Activated CD4-positive, alpha-beta memory T cell treated with anti-CD3 and anti-CD28 coated beads, Interleukin-2, amount 10 ng/mL, durations not matched to agents 7 days and 5 days (primary cell): ENCODE measurements at regions not wholly inside any gene's neighbourhood (a gene's known extent, or its start where the extent isn't known, plus 50 kb on each side); places are given as distances from the start of the nearest gene placed in this dataset.

Source experiments
- CTCF ChIA-PET: fragments of 350-600 bp; sonication (Branson Sonifier 250); formaldehyde crosslinking; loops from one replicate; lab custom pipeline; 2021; ENCODE audit warnings: antibody characterized with exemption, inconsistent platforms; lab: Charles Lee
- POLR2A ChIA-PET: fragments of 350-600 bp; sonication (Branson Sonifier 250); formaldehyde crosslinking; loops from one replicate; lab custom pipeline; 2021; ENCODE audit warnings: antibody characterized with exemption; lab: Charles Lee
- DNase-seq: peaks from one replicate; pipeline ENCODE4 v3.0.0-alpha.2; 2020
- H3K27ac Mint-ChIP-seq: one replicate; pipeline ENCODE4 v1.8.0; 2021; ENCODE audit warnings: mild to moderate bottlenecking, mixed read lengths
- H3K27me3 Mint-ChIP-seq: one replicate; pipeline ENCODE4 v1.8.0; 2021; ENCODE audit warnings: mixed read lengths
- H3K36me3 Mint-ChIP-seq: one replicate; pipeline ENCODE4 v1.8.0; 2021; ENCODE audit warnings: low read depth, mixed read lengths
- H3K4me1 Mint-ChIP-seq: one replicate; pipeline ENCODE4 v1.8.0; 2021; ENCODE audit warnings: mixed read lengths
- H3K4me3 Mint-ChIP-seq: one replicate; pipeline ENCODE4 v1.8.0; 2021; ENCODE audit warnings: mild to moderate bottlenecking, mixed read lengths
- H3K9me3 Mint-ChIP-seq: one replicate; pipeline ENCODE4 v1.8.0; 2021; ENCODE audit warnings: mixed read lengths

DNA sequence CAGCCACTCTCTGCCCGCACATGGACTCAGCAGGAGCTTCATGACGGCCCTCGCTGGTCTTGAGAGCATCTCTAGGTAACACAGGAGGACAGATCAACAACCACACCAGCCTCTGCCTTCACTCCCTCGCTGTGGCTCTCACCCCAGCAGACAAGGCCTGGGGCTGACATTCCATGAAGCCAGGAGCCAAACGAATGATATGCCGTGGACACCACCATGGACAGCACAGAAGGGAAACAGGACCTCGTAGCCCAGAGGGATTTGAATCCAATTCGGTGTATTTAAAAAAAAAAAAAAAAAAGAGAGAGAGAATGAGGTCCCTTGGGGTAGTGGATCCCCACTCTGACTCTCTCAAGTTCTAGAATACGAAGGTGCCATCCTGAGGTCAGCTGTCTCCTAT, 385.5 kb downstream of the SHANK2 start:
- CTCF ChIA-PET = no interaction called here
- no peaks in the 10 kb centered on the region for H3K9me3 Mint-ChIP-seq

GRCh38 chr11:70867281-70868047, 384.9 kb downstream of the SHANK2 start:
- no peak overlapping the region for H3K27ac Mint-ChIP-seq
- H3K4me3 Mint-ChIP-seq = no peak overlapping the region
- H3K4me1 Mint-ChIP-seq = no peaks in the 10 kb centered on the region
- ChIA-PET POLR2A (no interaction called here), CTCF (no interaction called here)
- no peaks in the 10 kb centered on the region for H3K9me3 Mint-ChIP-seq
- H3K36me3 Mint-ChIP-seq = no peaks in the 10 kb centered on the region
- no peaks in the 10 kb centered on the region for H3K27me3 Mint-ChIP-seq
- DNase-seq = no peak

More for the DNA sequence above, 385.5 kb downstream of the SHANK2 start:
- H3K36me3 Mint-ChIP-seq = no peaks in the 10 kb centered on the region
- H3K27me3 Mint-ChIP-seq = no peaks in the 10 kb centered on the region
- no peak for DNase-seq
- H3K4me1 Mint-ChIP-seq = no peaks in the 10 kb centered on the region
- no peak overlapping the region for H3K27ac Mint-ChIP-seq
- POLR2A ChIA-PET = no interaction called here
- no peak overlapping the region for H3K4me3 Mint-ChIP-seq

DNA sequence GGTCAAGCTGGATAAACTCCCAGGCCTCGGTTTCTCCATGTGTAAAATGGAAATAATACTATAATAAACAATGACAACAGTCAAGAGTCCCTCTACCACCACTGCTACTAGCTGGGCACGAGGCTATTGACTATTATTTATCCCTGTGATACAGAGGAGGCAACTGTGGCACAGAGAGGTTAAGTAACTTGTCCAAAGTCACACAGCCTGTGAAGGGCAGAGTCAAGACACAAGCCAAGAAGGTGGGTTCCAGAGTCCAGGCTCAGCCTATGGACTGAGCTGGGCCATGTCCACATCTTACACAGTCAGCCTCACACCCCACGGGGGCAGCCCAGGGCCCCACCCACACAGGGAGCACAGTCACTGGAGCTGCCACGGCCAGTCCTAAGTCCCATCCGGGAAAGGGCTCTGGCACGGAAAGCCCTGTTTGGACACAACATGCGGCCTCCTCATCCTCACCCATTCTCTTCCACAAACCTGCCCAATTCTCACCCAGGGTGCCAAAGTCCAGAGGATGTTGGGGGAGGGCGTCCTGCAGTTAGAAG, 384.0 kb downstream of the SHANK2 start:
- no peak for DNase-seq
- CTCF ChIA-PET = no interaction called here
- Mint-ChIP-seq H3K27me3 (no peaks in the 10 kb centered on the region), H3K4me3 (no peak overlapping the region), H3K4me1 (no peaks in the 10 kb centered on the region), H3K9me3 (no peaks in the 10 kb centered on the region), H3K36me3 (no peaks in the 10 kb centered on the region), H3K27ac (no peak overlapping the region)
- POLR2A ChIA-PET = no interaction called here

- POLR2A ChIA-PET = no interaction called here
- no peak overlapping the region for H3K27ac Mint-ChIP-seq
- H3K9me3 Mint-ChIP-seq = no peaks in the 10 kb centered on the region
Observed at GRCh38 chr11:70869054-70869453, 383.3 kb downstream of the SHANK2 start.

DNA sequence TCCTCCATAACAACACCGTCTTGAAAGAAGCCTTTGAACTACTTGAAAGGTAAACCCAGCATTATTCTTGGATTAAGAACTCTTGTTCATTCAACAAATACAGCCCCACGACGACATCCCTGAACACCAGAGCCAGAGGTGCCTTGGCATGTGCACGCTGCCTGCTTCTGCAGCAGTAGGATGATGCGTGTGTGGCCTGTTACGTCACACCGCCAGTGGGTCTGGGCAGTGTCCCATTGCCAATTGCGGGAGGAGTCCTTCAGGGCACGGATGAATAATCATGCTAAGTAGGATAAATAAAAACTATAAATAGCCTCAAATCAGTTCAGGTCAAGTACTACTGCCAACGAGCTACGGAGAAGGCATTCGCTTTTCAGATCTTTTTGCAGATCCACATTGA, 380.5 kb downstream of the SHANK2 start:
- CTCF ChIA-PET = no interaction called here
- H3K4me3 Mint-ChIP-seq = no peak overlapping the region
- H3K27ac Mint-ChIP-seq = no peak overlapping the region
- no peak for DNase-seq
- no peaks in the 10 kb centered on the region for H3K4me1 Mint-ChIP-seq
- no peaks in the 10 kb centered on the region for H3K36me3 Mint-ChIP-seq
- H3K9me3 Mint-ChIP-seq = no peaks in the 10 kb centered on the region
- no peaks in the 10 kb centered on the region for H3K27me3 Mint-ChIP-seq
- POLR2A ChIA-PET = no interaction called here

More at GRCh38 chr11:70869054-70869453, 383.3 kb downstream of the SHANK2 start:
- no peaks in the 10 kb centered on the region for H3K36me3 Mint-ChIP-seq
- CTCF ChIA-PET = no interaction called here
- no peak for DNase-seq
- H3K27me3 Mint-ChIP-seq = no peaks in the 10 kb centered on the region
- H3K4me3 Mint-ChIP-seq = no peak overlapping the region
- no peaks in the 10 kb centered on the region for H3K4me1 Mint-ChIP-seq

DNA sequence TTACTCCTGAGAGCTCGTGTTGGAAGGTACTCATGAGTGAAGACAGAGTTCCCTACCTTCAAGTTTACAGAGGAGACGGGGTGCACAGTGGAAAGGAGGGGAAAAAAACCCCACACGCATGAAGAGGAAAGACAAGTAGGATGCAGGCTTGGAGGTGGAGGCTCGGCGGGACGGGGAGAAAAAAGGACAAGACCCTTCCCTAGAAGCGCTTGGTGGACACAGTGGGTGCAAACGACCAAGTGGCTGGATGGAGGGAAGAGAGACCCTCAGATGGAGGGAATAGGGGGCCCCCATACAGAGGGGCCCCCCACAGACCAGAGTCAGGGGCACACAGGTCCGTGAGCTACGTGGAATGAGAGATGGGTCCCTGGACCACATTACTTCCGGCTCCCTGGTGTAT, 380.1 kb downstream of the SHANK2 start:
- H3K4me1 Mint-ChIP-seq = no peaks in the 10 kb centered on the region
- ChIA-PET POLR2A (no interaction called here), CTCF (no interaction called here)
- no peaks in the 10 kb centered on the region for H3K27me3 Mint-ChIP-seq
- H3K36me3 Mint-ChIP-seq = no peaks in the 10 kb centered on the region
- H3K4me3 Mint-ChIP-seq = no peak overlapping the region
- no peaks in the 10 kb centered on the region for H3K9me3 Mint-ChIP-seq
- no peak for DNase-seq
- no peak overlapping the region for H3K27ac Mint-ChIP-seq

- CTCF ChIA-PET = no interaction called here
- Mint-ChIP-seq H3K4me1 (no peaks in the 10 kb centered on the region), H3K9me3 (no peaks in the 10 kb centered on the region), H3K27ac (no peak overlapping the region), H3K4me3 (no peak overlapping the region), H3K27me3 (no peaks in the 10 kb centered on the region), H3K36me3 (no peaks in the 10 kb centered on the region)
- POLR2A ChIA-PET = no interaction called here
- no peak for DNase-seq
Observed at GRCh38 chr11:70872955-70873735, 379.2 kb downstream of the SHANK2 start.

DNA sequence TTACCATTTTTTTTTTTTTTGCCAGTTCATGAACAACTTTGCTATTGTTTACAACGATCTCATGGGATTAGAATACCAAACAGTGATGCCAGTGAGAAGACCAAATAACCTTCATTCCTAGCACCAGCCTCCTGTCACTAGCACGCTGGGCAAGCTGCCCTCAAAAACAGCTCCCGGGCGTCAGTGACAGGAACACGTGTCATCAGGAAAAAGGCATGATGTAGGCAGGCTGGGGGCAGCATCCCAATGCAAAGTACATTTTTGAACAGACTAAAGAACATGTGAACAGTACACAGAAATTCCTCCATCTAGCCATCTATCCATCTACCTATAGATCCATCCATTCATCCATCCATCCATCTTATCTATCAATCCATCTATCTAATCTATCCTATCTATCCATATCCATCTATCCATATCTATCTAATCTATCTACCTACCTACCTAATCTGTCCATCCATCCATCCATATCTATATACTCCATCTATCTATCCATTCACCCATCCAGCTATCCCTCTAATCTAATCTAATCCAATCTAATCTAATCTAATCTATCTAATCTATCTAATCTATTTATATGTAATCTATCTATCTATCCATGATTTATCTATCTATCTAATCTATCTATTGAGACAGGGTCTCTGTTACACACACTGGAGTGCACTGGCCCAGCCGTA, 378.5 kb downstream of the SHANK2 start:
- no peak overlapping the region for H3K4me3 Mint-ChIP-seq
- ChIA-PET CTCF (no interaction called here), POLR2A (no interaction called here)
- no peaks in the 10 kb centered on the region for H3K4me1 Mint-ChIP-seq
- H3K9me3 Mint-ChIP-seq = no peaks in the 10 kb centered on the region
- DNase-seq = no peak
- no peaks in the 10 kb centered on the region for H3K27me3 Mint-ChIP-seq
- H3K27ac Mint-ChIP-seq = no peak overlapping the region
- H3K36me3 Mint-ChIP-seq = no peaks in the 10 kb centered on the region

DNA sequence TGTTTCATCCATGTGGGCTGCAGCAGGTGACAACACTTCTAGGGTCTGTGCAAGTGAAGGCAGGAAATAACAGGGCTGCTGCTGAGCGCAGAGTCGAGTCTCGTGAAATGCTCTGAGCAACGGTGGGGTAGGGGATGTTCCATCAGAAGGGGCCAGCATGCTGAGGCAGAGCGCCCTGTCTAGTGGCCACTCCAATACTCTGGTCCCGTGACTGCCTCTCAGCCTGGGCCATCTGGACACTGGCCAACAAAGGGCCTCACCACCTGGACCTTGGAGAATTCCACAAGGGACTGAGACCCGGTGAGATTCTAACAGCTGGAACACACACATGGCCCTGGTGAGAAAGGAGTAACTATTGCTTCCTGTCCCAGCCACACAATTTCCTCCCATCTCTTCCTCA, 375.7 kb downstream of the SHANK2 start:
- ChIA-PET POLR2A (no interaction called here), CTCF (no interaction called here)
- H3K4me3 Mint-ChIP-seq = no peak overlapping the region
- H3K4me1 Mint-ChIP-seq = no peaks in the 10 kb centered on the region
- H3K27ac Mint-ChIP-seq = no peak overlapping the region
- no peaks in the 10 kb centered on the region for H3K9me3 Mint-ChIP-seq
- no peaks in the 10 kb centered on the region for H3K36me3 Mint-ChIP-seq
- H3K27me3 Mint-ChIP-seq = no peaks in the 10 kb centered on the region
- DNase-seq = no peak

DNA sequence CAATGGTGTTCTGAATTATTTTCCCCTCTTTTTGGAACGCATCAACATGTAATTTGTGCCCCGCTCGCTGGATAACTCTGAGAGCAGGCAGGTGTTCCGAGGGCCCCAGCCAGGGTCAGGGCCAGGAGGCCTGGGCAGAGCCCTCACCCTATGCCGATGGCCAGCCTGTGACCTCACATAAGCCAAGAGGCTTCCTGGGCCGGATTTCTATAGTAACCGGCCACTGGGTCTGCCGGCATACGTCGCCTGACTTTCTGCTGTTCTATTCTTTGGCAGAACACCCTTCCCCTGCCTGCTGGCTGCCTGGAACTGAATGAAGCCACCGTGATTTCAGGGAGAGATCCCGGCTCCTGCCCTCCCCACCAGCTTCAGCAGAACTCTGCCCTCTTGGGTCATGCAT, 375.2 kb downstream of the SHANK2 start:
- H3K36me3 Mint-ChIP-seq = no peaks in the 10 kb centered on the region
- CTCF ChIA-PET = no interaction called here
- no peaks in the 10 kb centered on the region for H3K4me1 Mint-ChIP-seq
- H3K27me3 Mint-ChIP-seq = no peaks in the 10 kb centered on the region
- no peak overlapping the region for H3K4me3 Mint-ChIP-seq
- no peak overlapping the region for H3K27ac Mint-ChIP-seq
- no peak for DNase-seq
- POLR2A ChIA-PET = no interaction called here
- H3K9me3 Mint-ChIP-seq = no peaks in the 10 kb centered on the region

- H3K4me1 Mint-ChIP-seq = no peaks in the 10 kb centered on the region
- no peak overlapping the region for H3K27ac Mint-ChIP-seq
- CTCF ChIA-PET = no interaction called here
- H3K9me3 Mint-ChIP-seq = no peaks in the 10 kb centered on the region
- POLR2A ChIA-PET = no interaction called here
- H3K4me3 Mint-ChIP-seq = no peak overlapping the region
- no peaks in the 10 kb centered on the region for H3K36me3 Mint-ChIP-seq
- DNase-seq = no peak
- H3K27me3 Mint-ChIP-seq = no peaks in the 10 kb centered on the region
Observed at GRCh38 chr11:70878366-70878765, 374.0 kb downstream of the SHANK2 start.

DNA sequence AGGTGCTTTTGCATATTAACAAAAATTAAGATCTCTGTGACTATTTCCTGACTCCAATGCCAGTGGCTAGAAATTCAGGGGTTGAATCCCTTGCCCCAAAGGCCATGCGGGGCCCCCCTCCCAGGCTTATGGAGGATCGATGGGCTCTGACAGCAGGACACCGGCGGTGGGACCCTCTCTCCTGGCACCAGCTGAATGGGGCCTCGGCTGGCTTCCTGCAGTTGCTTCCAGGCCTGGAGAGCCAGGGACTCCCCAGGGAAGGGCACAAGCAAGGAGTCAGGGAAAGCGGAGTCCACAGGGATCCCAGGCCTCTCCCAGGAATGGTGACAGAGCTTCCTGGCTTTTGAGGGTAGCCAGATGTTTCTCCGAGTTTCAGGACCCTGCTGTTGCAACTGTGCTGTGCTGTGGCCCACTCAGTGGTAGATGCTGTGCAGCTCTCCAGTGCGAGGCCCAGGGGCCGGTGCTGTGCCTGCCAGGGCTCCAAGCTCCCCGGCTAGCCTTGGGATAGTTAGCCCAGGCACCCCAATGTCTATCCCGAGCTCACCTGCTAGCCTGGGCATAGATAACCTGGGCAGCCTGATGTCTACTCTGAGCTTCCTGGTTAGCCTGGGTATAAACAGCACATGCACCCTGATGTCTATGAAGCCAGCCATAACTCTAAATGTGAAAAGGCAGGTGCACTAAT, 372.6 kb downstream of the SHANK2 start:
- no peaks in the 10 kb centered on the region for H3K9me3 Mint-ChIP-seq
- POLR2A ChIA-PET = no interaction called here
- no peak overlapping the region for H3K4me3 Mint-ChIP-seq
- H3K4me1 Mint-ChIP-seq = no peaks in the 10 kb centered on the region
- CTCF ChIA-PET = no interaction called here
- no peak overlapping the region for H3K27ac Mint-ChIP-seq
- H3K36me3 Mint-ChIP-seq = no peaks in the 10 kb centered on the region
- DNase-seq = no peak
- H3K27me3 Mint-ChIP-seq = no peaks in the 10 kb centered on the region

GRCh38 chr11:70880416-70880815, 372.0 kb downstream of the SHANK2 start:
- Mint-ChIP-seq H3K9me3 (peaks cover 3% of the 10 kb centered on the region), H3K4me1 (no peaks in the 10 kb centered on the region), H3K36me3 (no peaks in the 10 kb centered on the region), H3K4me3 (no peak overlapping the region), H3K27ac (no peak overlapping the region), H3K27me3 (no peaks in the 10 kb centered on the region)
- ChIA-PET CTCF (no interaction called here), POLR2A (no interaction called here)
- no peak for DNase-seq
